Transverse colon (tissue), 4 donors: ENCODE measurements at regions not wholly inside any gene's neighbourhood (a gene's known extent, or its start where the extent isn't known, plus 50 kb on each side); places are given as distances from the start of the nearest gene placed in this dataset.
"Not testable (repeated sequence)": the region's sequence is repeated elsewhere in the genome, so short reads cannot be mapped to it uniquely, and the experiment has no call there.

ENCODE experiments used
- DNase-seq: peaks from one replicate; pipeline ENCODE4 v3.0.0-alpha.2; 2019
- H3K27ac ChIP-seq, 4 donors: fragments of 200-600 bp; sonication (generic); 2 replicates each; pipeline ENCODE4 v1.5.1; 2016 to 2018; ENCODE audit warnings: inconsistent platforms in 4 of 4
- H3K27me3 ChIP-seq: fragments of 200-600 bp; sonication (generic); 2 replicates; pipeline ENCODE4 v1.5.1; 2017; ENCODE audit warnings: inconsistent platforms
- H3K36me3 ChIP-seq, 4 donors: fragments of 200-600 bp; sonication (generic); 2 replicates each; pipeline ENCODE4 v1.5.1; 2017 to 2019; ENCODE audit warnings: inconsistent platforms in 4 of 4
- H3K4me1 ChIP-seq, 4 donors: fragments of 200-600 bp; sonication (generic); 2 replicates each; pipeline ENCODE4 v1.5.1; 2017 to 2020; ENCODE audit warnings: inconsistent platforms in 4 of 4
- H3K4me3 ChIP-seq, 4 donors: fragments of 200-600 bp; sonication (generic); 1 replicate in 1 of 4; 2 replicates in 3 of 4; pipeline versions ENCODE4 v1.5.1 to v1.6.1; 2017 to 2019; ENCODE audit warnings: inconsistent platforms in 4 of 4
- H3K9me3 ChIP-seq, 2 donors: fragments of 200-600 bp; sonication (generic); 2 replicates each; pipeline ENCODE4 v1.5.1; 2017 to 2019; ENCODE audit warnings: inconsistent platforms in 2 of 2
- EP300 ChIP-seq: sonication (generic); formaldehyde crosslinking; IDR thresholded peaks from one replicate; pipeline ENCODE4 v1.6.1; 2017; ENCODE audit warnings: antibody characterized with exemption, low read depth
- POLR2A ChIP-seq: fragments of 450-650 bp; IDR thresholded peaks from one replicate; pipeline ENCODE4 v1.6.1; 2016; ENCODE audit warnings: antibody characterized with exemption, mild to moderate bottlenecking, moderate library complexity
- POLR2AphosphoS5 ChIP-seq, 3 donors: sonication (generic); formaldehyde crosslinking; IDR thresholded peaks; one replicate each; pipeline ENCODE4 v1.6.1; 2016; ENCODE audit warnings: antibody characterized with exemption in 3 of 3
- WGBS, 2 donors: methylation state at CpG; one replicate each; pipeline ENCODE4 v1.1.5; 2018; ENCODE audit warnings: low coverage in 1 of 2; 5-methylcytosine and 5-hydroxymethylcytosine counted together
- in situ Hi-C, 4 donors: fragments of 200-750 bp; cut with MboI; loops; one replicate each; pipeline versions ENCODE4 v1.15.0 to v1.15.1; 2017; ENCODE audit warnings: low sequenced_read_pairs in 3 of 4, low pct_ligation_motif_present in 1 of 4, low pct_unique_long_range_greater_than_20kb in 1 of 4
- intact Hi-C: fragments of 100-400 bp; cut with DNase I; formaldehyde crosslinking; loops from one replicate; pipeline ENCODE4 v1.15.1; 2023; ENCODE audit warnings: low total_unique reads
- TF ChIP-seq, protein P1 (sequence below), 5 experiments: fragments of 200-600 bp in 3 of 5; fragments of 450-650 bp in 2 of 5; sonication (generic) in 3 of 5; IDR thresholded peaks; 1 replicate in 2 of 5; 2 replicates in 3 of 5; pipeline ENCODE4 v1.5.1; 2016 to 2017; ENCODE audit warnings: antibody characterized with exemption in 5 of 5, inconsistent platforms in 3 of 5, mild to moderate bottlenecking in 2 of 5, moderate library complexity in 1 of 5

DNA sequence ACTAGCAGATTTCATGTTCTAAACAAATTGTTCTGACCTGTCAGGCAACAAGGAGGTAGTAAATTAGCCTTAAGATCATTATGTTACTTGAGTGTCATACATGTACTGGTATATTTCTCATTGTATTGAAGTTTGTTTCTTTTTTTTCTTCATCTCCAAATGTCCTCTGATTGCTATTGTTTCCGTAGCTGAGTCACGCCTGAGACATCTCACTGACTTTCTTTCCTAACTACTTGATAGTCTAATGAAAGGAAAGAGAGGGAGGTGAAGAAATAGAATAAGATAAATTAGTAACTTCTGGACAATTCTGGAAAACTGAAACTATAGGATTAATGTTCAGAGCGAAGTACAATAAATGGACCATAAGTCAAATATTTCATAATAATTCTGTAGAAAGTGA lies 1049.9 kb downstream of the TSN start:
- H3K27ac ChIP-seq = no peak overlapping the region
- 91 to 92% methylated on average over 3 of the region's 3 CpGs for WGBS, 2 donors
- no peaks in the 10 kb centered on the region for H3K9me3 ChIP-seq
- DNase-seq = no peak
- intact Hi-C loops (no loop called here), in situ Hi-C loops (no loop called here)
- TF ChIP-seq POLR2A (no peak), POLR2AphosphoS5 (IDR thresholded peaks at IDR 0.05) (no peak), EP300 (no peak)
- TF ChIP-seq, protein P1, sequence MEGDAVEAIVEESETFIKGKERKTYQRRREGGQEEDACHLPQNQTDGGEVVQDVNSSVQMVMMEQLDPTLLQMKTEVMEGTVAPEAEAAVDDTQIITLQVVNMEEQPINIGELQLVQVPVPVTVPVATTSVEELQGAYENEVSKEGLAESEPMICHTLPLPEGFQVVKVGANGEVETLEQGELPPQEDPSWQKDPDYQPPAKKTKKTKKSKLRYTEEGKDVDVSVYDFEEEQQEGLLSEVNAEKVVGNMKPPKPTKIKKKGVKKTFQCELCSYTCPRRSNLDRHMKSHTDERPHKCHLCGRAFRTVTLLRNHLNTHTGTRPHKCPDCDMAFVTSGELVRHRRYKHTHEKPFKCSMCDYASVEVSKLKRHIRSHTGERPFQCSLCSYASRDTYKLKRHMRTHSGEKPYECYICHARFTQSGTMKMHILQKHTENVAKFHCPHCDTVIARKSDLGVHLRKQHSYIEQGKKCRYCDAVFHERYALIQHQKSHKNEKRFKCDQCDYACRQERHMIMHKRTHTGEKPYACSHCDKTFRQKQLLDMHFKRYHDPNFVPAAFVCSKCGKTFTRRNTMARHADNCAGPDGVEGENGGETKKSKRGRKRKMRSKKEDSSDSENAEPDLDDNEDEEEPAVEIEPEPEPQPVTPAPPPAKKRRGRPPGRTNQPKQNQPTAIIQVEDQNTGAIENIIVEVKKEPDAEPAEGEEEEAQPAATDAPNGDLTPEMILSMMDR (IDR thresholded peaks at IDR 0.05) = no peak
- no peaks in the 10 kb centered on the region for H3K27me3 ChIP-seq
- H3K4me1 ChIP-seq = no peaks in the 10 kb centered on the region
- no peak overlapping the region for H3K4me3 ChIP-seq
- no peaks in the 10 kb centered on the region for H3K36me3 ChIP-seq

GRCh38 chr2:122808286-122808969 lies 1053.0 kb downstream of the TSN start:
- intact Hi-C loops = no loop called here
- Histone ChIP-seq H3K36me3 (no peaks in the 10 kb centered on the region), H3K4me1 (no peaks in the 10 kb centered on the region), H3K9me3 (no peaks in the 10 kb centered on the region), H3K4me3 (no peak overlapping the region), H3K27me3 (no peaks in the 10 kb centered on the region), H3K27ac (no peak overlapping the region)
- DNase-seq = no peak
- TF ChIP-seq POLR2AphosphoS5 (IDR thresholded peaks at IDR 0.05) (no peak), POLR2A (no peak), EP300 (no peak)
- TF ChIP-seq, protein P1 (IDR thresholded peaks at IDR 0.05) = no peak
- in situ Hi-C loops = no loop called here
- WGBS, 2 donors = 83% methylated on average over 4 of the region's 4 CpGs; no CpG with 5 or more reads in 1 of the 2 donors

- in situ Hi-C loops, H3K27me3 ChIP-seq: not testable (repeated sequence)
- 70 to 71% methylated on average over 4 of the region's 4 CpGs for WGBS, 2 donors
These were observed 1056.8 kb downstream of the TSN start for GRCh38 chr2:122812214-122812613.

DNA sequence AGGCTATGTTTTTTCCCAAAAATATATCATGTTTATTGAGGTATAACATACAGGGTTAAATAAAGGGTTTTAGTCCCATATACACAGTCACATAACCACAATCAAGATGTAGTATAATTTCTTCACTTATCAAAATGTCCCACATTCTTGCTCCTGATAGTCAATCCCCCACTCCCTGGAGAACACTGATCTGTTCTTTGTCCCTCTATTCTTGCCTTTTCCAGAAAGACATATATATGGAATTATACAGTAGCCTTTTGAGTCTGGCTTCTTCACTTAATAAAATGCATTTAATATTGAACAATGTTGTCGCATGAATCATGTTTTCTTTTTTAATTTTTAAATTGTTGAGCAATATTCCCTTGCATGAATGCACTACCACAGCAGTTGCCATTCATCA lies 1059.7 kb downstream of the TSN start:
- no peaks in the 10 kb centered on the region for H3K9me3 ChIP-seq
- intact Hi-C loops = no loop called here

More at GRCh38 chr2:122812214-122812613, 1056.8 kb downstream of the TSN start:
- intact Hi-C loops, H3K27ac ChIP-seq, H3K36me3 ChIP-seq, H3K9me3 ChIP-seq, DNase-seq, H3K4me1 ChIP-seq, H3K4me3 ChIP-seq: not testable (repeated sequence)

More for the DNA sequence above, 1059.7 kb downstream of the TSN start:
- H3K27ac ChIP-seq = no peak overlapping the region
- TF ChIP-seq POLR2AphosphoS5 (IDR thresholded peaks at IDR 0.05) = no peak
- no peak for TF ChIP-seq EP300
- TF ChIP-seq POLR2A = no peak
- TF ChIP-seq, protein P1 (IDR thresholded peaks at IDR 0.05) = no peak
- H3K4me1 ChIP-seq = no peaks in the 10 kb centered on the region
- in situ Hi-C loops = no loop called here
- no peak overlapping the region for H3K4me3 ChIP-seq
- H3K27me3 ChIP-seq = no peaks in the 10 kb centered on the region
- no peaks in the 10 kb centered on the region for H3K36me3 ChIP-seq
- DNase-seq = no peak
- 84 to 100% methylated on average over 1 of the region's 1 CpG for WGBS, 2 donors
